RWPE2 (cell line): ENCODE measurements at regions not wholly inside any gene's neighbourhood (a gene's known extent, or its start where the extent isn't known, plus 50 kb on each side); places are given as distances from the start of the nearest gene placed in this dataset.

Experiments used
- ATAC-seq: fragments of 200-7000 bp; cut with Tn5 transposase; 3 replicates; pipeline ENCODE4 v1.9.1; 2021; ENCODE audit warnings: low read depth
- DNase-seq: peaks from one replicate; pipeline ENCODE4 v3.0.0-alpha.2; 2020; ENCODE audit warnings: low spot score
- H3K27ac ChIP-seq: fragments of 450-650 bp; 2 replicates; pipeline ENCODE4 v1.5.1; 2017; ENCODE audit warnings: mild to moderate bottlenecking; ENCODE audit not compliant: poor library complexity, severe bottlenecking
- H3K27me3 ChIP-seq: fragments of 250-450 bp; sonication (Bioruptor Pico); 2 replicates; pipeline ENCODE4 v1.5.1; 2021; ENCODE audit warnings: mild to moderate bottlenecking, moderate library complexity; ENCODE audit not compliant: insufficient read depth, poor library complexity, severe bottlenecking
- H3K36me3 ChIP-seq: fragments of 250-450 bp; sonication (Bioruptor Pico); 2 replicates; pipeline ENCODE4 v1.5.1; 2020; ENCODE audit warnings: low read depth, mild to moderate bottlenecking, moderate library complexity
- H3K4me1 ChIP-seq: fragments of 250-450 bp; sonication (Bioruptor Pico); 2 replicates; pipeline ENCODE4 v1.5.1; 2021; ENCODE audit warnings: mild to moderate bottlenecking, moderate library complexity; ENCODE audit not compliant: insufficient read depth, poor library complexity, severe bottlenecking
- H3K4me3 ChIP-seq: fragments of 250-450 bp; sonication (Bioruptor Pico); 2 replicates; pipeline ENCODE4 v1.5.1; 2021; ENCODE audit warnings: mild to moderate bottlenecking, moderate library complexity; ENCODE audit not compliant: severe bottlenecking
- H3K9me3 ChIP-seq: fragments of 250-450 bp; sonication (Bioruptor Pico); 2 replicates; pipeline ENCODE4 v1.5.1; 2021; ENCODE audit warnings: mild to moderate bottlenecking, moderate library complexity; ENCODE audit not compliant: severe bottlenecking
- CTCF ChIP-seq: fragments of 450-650 bp; IDR thresholded peaks from one replicate; pipeline ENCODE4 v1.5.1; 2017; ENCODE audit warnings: mild to moderate bottlenecking, moderate library complexity; ENCODE audit not compliant: poor library complexity, severe bottlenecking

DNA sequence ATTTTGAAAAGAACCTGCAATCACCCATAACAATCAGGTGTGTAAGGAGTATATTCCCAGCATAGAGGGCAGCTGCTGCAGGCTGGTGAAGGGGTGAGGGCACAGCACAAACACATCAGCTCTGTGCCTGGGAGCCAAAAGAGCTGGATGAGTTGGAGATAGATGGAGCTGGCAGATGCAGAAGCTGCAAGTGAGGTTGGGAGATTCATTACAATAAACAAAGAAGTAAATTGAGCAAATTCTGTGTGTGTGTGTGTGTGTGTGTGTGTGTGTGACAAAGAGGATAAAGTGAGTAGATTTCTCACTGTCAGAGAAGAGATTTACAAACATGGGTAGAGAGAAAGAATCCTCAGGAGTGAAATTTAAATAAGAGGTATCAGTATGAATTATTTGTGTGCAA is 994.7 kb downstream of the EPHA3 start:
- H3K4me1 ChIP-seq, result no peaks in the 10 kb centered on the region
- H3K27me3 ChIP-seq, result no peaks in the 10 kb centered on the region
- DNase-seq, result no peak
- no peak for TF ChIP-seq CTCF
- no peak overlapping the region for H3K4me3 ChIP-seq
- H3K9me3 ChIP-seq, result no peaks in the 10 kb centered on the region
- ATAC-seq, result no peak
- no peaks in the 10 kb centered on the region for H3K36me3 ChIP-seq
- H3K27ac ChIP-seq, result no peak overlapping the region

- no peaks in the 10 kb centered on the region for H3K36me3 ChIP-seq
- ATAC-seq, result no peak
- H3K27me3 ChIP-seq, result no peaks in the 10 kb centered on the region
- no peak overlapping the region for H3K4me3 ChIP-seq
- no peak for DNase-seq
- H3K9me3 ChIP-seq, result no peaks in the 10 kb centered on the region
- H3K4me1 ChIP-seq, result no peaks in the 10 kb centered on the region
- no peak overlapping the region for H3K27ac ChIP-seq
- TF ChIP-seq CTCF, result no peak
Measured at GRCh38 chr3:90121326-90121725, 1013.9 kb downstream of the EPHA3 start.

GRCh38 chr3:90128391-90128790 is 1021.0 kb downstream of the EPHA3 start:
- Histone ChIP-seq H3K4me1 (no peaks in the 10 kb centered on the region), H3K9me3 (no peaks in the 10 kb centered on the region), H3K36me3 (no peaks in the 10 kb centered on the region), H3K27ac (no peak overlapping the region), H3K27me3 (no peaks in the 10 kb centered on the region), H3K4me3 (no peak overlapping the region)
- no peak for TF ChIP-seq CTCF
- DNase-seq (no peak), ATAC-seq (no peak)

GRCh38 chr3:90129730-90130129 is 1022.3 kb downstream of the EPHA3 start:
- Histone ChIP-seq H3K27me3 (no peaks in the 10 kb centered on the region), H3K9me3 (no peaks in the 10 kb centered on the region), H3K27ac (no peak overlapping the region), H3K4me1 (no peaks in the 10 kb centered on the region), H3K36me3 (no peaks in the 10 kb centered on the region), H3K4me3 (no peak overlapping the region)
- ATAC-seq (no peak), DNase-seq (no peak)
- no peak for TF ChIP-seq CTCF

DNA sequence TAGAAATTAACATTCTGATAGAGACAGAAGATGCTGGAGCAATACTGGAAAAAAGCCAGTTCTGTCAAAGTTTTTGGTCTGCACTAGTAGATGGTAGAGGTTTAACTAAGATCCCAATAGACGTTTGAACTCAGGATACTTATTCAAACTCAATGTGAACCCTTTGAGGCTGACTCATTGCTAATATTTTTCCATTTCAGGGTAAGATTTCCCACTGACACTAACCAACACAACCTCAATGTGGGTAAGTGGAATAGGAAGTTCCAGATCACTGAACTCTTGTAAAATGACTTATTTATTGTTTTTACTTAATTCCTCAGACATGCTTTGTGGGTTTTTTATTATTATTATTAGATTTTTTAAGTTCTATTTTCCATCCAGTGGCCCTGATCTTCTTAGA is 1024.8 kb downstream of the EPHA3 start:
- Histone ChIP-seq H3K36me3 (no peaks in the 10 kb centered on the region), H3K27ac (no peak overlapping the region), H3K9me3 (no peaks in the 10 kb centered on the region), H3K27me3 (no peaks in the 10 kb centered on the region), H3K4me1 (no peaks in the 10 kb centered on the region), H3K4me3 (no peak overlapping the region)
- no peak for TF ChIP-seq CTCF
- ATAC-seq (no peak), DNase-seq (no peak)
